ENCODE measurements at regions not wholly inside any gene's neighbourhood (a gene's known extent, or its start where the extent isn't known, plus 50 kb on each side); places are given as distances from the start of the nearest gene placed in this dataset.
"Not testable (repeated sequence)": the region's sequence is repeated elsewhere in the genome, so short reads cannot be mapped to it uniquely, and the experiment has no call there.

DNA sequence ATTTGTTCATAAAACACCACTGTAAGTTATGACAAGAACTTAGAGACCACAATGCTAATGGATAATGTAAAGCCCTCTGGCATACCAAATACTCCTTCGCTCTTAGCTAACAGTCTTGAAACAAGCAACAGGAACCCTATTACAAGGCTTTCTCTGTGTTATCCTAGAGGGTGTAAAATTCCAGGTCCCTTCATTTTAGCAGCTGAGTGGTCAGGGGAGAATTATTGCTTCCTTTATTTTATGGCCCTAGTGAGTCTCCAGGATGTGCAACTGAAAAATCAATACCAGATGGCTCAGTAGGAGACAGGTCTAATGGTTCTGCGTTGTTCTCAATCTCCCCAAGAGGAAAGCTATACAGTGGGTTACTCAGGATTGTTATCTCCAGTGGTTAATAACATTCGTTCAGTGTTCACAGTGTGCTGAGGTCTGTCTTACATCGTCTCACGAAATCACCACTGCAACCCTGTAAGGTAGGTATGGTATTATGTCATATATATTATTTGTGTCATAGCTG, 172.7 kb upstream of the CNOT2 start:
- DNase-seq: no peak

DNA sequence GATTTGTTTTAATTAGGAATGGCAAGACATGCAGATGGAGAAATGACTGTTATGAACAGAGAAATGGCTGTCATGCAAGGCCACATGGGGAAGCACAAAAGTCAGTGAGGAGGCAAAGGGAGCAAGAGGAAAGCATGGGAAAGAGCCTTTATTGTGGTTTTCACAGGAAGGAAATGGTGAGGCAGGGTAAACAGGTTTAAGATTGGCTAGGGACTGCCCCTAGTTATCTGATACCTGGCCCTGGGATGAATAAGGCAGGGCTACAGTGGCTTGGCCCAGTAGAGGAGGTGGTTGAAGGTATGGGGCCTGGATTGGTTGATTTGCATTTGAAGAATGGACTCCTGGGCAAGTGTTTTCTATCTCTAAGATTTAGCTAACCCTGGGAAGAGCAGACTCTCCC, 168.7 kb upstream of the CNOT2 start:
- no peak for DNase-seq

DNA sequence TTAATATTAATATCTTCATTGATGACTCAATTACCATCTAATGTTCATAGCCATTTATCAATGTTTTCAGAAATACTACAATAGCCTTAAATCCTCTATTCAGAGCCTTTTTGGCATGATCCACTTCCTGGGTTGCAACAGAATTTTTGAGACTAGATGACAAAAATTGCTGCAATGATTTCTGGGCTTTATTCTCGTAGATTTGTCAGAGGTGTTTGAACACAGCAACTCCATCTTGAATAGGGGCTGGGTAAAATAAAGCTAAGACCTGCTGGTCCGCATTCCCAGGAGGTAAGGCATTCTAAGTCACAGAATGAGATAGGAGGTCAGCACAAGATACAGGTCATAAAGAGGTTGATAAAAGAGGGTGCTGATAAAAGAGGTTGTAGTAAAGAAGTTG, 165.8 kb upstream of the CNOT2 start:
- DNase-seq: no peak

DNA sequence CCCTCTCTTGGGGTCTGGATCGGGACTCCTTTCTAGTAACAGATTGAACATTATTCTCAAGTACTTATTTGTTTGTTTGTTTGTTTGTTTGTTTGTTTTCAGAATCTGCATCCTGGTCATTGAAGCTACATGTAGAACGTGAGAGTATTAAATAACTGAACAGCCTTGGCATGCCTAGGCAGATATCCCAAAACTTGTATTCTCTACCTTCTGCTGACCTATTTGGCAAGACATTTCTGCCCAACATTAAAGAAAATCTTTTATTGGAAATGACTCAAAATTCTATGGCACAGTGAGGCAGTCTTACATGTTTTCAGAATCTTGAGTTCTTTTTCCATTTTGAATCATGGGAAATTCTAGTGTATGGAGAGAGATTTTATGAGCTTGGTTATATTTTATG, 165.1 kb upstream of the CNOT2 start:
- no peak for DNase-seq

DNA sequence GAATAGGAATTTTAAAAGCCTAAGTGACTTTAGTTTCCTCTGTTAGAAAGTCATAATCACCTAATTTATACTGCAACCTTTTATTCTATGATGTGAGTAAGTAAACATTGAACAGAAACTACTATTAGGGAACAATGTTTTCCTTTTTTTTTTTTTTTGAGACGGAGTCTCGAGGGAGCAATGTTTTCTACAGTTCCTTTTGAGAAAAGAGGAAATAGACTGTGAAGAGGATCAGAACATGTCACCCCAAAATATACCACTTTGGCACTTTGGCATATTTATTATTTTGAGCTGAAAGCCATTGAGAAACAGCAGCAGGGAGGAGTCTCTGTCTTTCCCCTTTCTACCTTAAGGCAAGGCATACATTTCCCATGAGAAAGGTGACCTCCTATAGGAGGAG, 162.7 kb upstream of the CNOT2 start:
- no peak for DNase-seq

DNA sequence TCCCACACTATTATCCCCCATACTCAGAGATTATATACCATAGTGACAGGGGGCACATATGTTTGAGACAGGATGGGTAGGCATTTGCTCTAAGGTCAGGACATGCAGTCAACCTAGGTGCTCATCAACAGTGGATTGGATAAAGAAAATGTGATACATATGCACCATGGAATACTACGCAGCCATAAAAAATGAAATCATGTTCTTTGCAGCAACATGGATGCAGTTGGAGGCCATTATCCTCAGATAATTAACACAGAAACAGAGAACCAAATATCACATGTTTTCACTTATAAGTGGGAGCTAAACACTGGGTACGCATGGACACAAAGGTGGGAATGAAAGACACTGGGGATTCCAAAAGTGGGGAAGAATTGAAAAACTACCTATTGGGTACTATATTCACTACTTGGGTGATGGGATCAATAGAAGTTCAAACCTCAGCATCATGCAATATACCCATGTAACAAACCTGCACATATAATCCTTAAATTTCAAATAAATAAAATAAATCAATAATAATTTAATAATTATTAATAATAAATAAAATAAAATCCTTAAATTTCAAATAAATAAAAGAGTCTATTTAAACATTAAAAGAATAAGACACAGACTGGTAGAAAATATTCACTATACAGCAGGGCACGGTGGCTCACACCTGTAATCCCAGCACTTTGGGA, 160.1 kb upstream of the CNOT2 start:
- no peak for DNase-seq

DNA sequence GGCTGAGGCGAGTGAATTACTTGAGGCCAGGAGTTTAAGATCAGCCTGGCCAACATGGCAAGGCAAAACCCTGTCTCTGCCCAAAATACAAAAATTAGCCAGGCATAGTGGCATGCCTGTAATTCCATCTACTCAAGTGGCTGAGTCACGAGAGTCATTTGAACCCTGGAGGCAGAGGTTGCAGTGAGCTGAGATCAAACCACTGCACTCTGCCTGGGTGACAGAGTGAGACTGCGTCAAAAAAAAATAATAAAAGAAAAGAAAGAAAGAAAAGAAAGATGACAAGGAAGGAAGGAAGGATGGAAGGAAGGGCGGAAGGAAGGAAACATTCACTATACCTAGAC, 159.6 kb upstream of the CNOT2 start:
- no peak for DNase-seq

DNA sequence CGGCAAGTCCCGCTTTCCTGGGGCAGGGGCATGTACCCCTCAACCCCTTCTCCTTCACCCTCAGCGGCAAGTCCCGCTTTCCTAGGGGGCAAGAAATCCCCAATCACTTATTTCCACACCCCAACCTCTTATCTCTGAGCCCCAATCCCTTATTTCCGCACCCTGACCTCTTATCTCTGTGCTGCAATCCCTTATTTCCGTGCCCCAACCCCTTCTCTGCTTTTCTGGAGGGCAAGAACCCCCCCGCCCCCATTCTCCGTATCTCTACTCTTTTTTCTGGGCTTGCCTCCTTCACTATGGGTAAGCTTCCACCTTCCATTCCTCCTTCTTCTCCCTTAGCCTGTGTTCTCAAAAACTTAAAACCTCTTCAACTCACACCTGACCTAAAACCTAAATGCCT, 156.9 kb upstream of the CNOT2 start:
- DNase-seq: not testable (repeated sequence)

DNA sequence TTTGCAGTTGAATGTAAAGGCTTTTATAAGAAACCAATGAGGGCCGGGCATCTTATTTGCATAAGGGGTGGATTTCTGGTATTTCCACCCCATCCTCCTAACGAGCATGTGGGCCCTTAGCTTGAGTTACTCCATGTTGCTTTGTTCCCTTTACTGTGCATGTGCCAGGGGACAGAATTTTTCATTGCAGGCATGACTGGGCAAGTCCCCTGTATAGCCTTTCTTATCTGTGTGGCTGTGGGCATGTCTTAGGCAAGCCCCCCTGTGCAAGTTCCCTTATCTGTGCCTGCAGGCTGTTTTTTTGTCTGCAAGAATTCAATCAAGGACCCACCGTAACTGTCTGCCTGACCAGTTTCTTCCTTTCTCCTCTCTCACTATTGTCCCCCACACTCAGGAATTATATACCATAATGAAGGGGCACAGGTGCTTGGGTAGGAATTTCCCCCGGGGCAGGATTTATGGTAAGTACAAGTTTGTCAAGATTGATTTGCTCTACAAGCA, 152.2 kb upstream of the CNOT2 start:
- no peak for DNase-seq

DNA sequence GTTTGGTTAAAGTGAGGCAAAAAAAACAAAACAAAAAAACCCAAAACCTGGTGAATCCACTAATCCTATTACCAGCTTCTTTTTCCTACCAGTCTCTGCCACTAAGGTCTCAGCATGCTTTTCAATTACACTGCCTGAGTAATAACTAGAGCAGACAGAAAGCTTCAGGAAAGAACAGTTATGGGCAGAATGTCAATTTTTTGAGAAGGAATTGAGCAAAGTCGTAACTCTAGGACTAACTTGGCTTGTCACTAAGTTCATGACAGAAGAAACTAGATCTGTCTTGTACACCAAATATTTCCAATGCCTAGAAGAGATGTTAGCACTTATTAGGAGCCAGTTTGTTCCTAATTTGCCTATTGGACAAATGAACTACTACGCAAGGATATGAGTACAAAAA, 148.8 kb upstream of the CNOT2 start:
- DNase-seq: no peak

DNA sequence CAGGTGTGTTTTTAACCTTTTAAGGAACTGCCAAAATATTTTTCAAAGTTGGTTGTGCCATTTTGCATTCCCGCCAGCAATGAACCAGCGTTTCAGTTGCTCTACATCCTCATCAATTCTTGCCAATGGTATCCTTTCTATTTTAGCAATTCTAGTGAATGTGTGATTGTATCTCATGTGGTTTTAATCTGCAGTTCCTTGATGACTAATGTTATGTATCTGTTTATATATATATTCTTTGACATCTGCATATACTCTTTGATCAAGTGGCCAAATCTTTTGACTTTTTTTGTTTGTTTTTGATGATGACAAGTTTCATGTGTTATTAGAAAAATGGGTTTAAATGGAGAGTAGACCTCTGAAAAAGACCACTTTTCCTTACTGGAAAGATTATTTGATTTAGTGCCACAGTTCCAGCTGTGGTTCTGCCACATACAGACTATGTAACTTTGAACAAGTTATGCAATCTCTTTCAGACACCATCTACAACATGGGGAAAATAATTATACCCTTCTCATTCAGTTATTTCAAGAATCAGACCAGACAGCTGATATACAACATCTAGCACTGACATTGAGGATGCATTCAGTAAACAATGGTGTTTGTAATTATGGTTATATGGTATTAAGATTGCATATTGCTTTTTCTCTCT, 146.3 kb upstream of the CNOT2 start:
- DNase-seq: no peak

DNA sequence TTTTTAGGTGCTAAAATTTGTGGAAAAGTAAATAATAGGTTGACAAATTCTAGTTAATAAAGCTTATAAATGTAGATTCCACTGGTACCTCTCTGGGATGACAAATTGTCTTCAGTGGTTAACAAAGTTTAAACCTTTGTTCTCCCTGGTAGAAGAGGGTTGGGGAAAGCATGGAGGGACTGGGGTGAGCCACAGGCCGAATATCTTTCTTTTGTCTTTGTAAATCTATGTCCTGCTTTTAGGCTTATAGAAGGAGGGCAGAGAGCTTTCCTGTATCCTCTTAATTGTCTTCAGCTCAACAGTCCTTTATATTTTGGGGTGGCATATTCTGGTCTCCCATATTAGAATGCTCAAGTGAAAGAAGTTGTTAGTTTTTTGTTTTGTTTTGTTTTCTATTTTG, 142.2 kb upstream of the CNOT2 start:
- no peak for DNase-seq

DNA sequence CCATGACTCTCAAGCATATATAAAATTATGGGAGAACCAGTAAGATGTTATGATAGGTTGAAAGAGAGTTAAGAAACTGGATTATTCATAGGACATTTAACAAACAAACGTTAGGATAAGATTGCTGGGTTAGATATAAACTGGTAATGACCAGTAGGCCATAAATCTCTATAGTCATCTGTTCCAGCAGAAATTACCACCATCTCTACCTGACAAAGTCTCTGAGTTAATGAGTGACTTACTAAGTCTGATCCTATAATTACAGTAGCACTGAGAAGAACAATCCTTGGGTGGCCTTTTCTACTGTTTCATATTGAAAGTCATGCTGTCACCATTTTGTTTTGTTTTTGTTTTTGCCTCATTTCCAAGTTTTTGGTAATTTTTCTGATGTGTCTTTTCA, 136.9 kb upstream of the CNOT2 start:
- no peak for DNase-seq

DNA sequence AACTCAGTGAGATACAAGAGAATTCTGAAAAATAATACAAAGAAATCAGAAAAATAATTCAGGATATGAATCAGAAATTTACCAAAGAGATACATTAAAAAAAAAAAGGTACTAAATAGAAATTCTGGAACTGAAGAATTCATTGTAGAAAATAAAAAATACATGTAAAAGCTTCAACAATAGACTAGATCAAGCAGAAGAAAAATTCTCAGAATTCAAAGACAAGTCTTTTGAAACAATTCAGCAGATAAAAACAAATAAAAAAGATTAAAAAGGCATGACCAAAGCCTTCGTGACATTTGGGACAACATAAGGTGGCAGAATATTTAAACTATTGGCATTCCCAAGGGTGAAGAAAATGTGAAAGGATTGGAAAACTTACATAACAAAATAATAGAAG, 133.1 kb upstream of the CNOT2 start:
- DNase-seq: no peak

DNA sequence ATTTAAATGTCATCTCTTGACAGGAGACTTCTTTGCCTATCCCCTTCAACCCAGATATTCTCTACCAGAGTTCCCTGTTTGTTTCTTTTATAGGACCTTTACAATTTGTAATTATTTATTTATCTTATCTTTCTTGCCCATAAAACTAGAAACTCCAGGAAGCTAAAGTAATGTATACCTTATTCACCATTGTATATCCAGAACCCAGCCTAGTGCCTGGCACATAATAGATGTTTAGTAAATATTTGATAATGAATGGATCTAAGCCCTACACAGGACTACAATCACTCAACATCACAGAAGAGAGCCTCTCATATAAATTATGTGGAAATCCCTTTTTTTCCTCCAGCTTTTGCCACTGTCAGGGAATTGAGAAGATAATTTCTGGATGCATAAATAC, 125.6 kb upstream of the CNOT2 start:
- no peak for DNase-seq

DNA sequence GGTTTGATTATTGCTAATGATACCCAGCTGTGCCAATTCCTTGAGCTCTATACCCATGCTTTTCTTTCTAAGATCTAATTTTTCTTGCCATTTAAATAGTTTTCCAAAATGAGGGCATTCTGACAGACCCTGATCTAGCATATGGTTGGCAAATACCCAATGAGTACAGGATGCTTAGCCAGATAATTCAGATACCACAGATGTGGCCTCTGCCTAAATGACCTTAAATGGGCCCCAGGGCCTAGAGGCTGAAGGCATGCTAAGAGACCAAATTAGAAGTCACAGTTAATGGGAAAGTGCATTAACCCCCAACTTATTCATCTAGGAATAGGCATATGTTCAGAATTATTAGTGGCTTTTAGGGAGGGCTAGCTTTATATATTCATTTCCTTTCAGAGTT, 122.3 kb upstream of the CNOT2 start:
- DNase-seq: no peak

DNA sequence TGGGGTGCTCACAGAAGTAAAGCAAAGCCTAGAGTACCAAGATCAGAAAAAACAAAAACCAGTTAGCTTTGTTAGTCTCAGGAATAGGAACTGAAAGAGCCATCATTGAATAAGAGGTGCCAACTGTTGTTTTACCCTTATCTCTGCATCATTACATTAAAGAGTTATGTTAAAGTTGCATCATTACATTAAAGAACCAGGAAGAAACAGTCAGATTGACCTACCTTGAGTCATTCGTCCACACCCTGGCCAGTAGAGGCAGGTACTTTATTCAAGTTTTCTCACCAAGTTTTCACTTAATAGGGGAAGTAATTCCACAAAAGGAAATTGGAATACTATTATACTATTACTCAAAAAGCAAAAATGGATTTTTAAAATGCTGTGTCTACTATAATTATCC, 121.7 kb upstream of the CNOT2 start:
- no peak for DNase-seq

DNA sequence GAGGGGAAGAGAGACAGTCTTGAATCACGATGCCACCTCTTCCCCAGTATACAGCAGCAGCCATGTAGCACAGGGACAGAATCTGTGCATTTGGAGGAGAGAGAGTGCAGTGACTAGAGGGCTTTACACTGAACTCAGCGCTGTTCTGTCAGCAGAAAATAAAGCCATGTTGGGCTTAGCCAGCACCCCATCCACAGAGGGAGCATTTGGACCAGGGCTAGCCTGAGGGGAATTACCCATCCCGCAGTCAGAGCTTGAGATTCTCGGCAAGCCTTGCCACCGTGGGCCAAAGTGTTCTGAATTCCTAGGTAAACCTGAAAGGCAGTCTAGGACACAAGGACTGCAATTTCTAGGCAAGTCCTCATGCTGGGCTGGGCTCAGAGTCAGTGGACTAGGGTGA, 120.4 kb upstream of the CNOT2 start:
- no peak for DNase-seq

DNA sequence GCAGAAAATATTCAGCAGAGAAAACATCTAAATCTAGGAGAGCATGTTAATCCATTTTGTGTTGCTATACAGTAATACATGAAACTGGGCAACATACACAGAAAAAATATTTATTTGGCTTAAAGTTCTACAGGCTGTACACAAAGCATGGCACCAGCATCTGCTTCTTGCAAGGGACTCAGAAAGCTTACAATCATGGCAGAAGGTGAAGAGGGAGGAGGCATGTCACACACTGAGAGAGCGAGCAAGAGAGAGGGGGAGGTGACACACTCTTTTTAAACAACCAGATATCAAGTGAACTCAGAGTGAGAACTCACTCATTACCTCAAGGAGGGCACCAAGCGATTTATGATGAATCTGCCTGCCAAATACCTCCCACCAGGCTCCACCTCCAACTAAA, 94.2 kb upstream of the CNOT2 start:
- no peak for DNase-seq

DNA sequence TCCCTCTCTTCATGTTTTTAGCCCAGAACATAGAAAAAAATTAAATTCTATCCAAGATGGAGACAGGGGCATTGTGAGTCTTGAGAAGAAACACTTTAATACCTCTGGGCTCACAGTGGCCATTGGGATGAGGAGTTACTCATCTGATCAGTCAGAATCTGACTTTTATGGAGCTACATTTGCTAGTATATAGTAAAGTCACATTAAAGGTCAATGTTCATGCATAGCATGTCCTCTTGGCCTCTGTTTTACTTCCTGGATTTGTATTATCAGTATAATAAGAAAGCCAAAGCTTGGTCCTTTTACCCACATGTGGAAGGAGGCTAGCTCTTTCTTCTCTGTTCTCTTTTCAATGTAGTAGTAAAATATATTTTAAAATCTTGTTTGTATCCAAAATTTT, 93.6 kb upstream of the CNOT2 start:
- no peak for DNase-seq

DNA sequence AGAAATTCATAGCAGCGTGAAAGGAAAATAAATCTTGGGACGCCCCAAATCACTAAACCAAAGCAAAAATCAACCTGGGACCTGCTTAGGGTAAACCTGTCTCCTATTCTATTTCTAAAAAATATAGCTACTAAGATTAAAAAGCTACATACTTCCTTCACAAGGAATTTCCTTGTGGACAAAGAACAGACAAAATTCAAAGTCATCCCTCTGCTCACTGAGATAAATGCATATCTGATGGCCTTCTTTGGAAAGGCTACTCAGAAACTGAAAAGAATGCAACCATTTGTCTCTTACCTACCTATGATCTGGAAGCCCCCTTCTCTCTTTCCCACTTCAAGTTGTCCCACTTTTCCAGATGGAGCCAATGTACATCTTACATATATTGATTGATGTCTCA, 93.0 kb upstream of the CNOT2 start:
- no peak for DNase-seq

DNA sequence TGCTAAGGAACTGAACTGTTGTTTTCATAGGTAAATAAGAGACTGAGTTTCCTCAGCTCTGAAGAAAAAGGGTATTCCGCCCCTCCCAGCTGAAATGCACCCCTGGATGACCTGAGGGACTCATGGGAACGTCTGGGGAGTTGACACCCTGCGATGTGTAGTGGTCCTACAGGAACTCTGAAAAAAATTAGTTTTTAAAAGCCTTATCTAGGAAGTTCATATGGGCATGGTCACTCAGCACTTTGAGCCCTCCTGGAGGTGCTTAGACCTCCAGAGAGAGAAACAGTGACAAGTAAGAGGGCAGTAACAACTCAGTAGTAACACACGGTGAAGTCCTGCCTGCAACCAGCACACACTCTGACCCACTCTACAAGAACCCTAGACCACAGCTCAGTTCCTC, 91.2 kb upstream of the CNOT2 start:
- DNase-seq: no peak

DNA sequence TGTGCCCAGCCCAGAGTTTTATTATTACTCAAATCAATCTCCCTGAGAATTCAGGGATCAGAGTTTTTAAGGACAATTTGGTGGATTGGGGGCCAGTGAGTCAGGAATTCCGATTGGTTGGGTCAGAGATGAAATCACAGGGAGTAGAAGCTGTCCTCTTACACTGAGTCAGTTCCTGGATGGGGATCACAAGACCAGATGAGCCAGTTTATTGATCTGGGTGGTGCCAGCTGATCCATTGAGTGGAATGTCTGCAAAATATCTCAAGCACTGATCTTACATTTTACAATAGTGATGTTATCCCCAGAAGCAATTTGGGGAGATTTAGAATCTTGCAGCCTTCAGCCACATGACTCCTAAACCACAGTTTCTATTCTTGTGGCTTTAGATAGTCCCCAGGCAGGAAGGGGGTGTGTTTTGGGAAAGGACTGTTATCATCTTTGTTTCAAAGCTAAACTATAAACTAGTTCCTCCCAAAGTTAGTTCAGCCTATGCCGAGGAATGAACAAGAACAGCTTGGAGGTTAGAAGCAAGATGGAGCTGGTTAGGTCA, 89.1 kb upstream of the CNOT2 start:
- no peak for DNase-seq

DNA sequence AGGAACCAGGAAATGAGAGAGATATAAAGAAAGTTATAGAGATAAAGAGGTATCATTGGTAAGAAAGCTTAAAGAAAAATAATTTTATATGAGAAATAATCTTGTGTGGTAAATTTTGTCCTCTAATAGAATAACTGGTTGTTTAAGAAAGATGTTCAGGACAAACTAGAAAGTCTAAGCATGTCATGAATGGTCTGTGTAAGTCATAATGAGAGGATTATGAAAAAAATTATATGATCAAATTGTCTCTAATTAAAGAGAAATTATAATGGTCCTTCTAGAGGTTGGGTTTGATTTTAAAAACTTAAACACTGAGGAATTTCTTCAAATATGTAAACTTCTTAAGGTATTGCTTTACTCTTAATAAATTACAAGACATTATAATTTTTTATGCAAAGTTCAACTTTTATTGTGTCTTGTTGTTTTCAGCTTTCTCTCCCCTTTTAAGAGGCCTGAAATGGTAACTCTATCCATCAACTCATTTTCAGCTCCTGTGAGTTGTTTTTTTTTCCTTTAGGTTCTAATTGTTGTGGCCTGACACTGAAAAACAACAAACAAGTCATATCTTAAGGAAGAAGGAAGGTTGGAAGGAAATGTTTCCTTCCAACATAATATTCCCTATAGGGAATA, 88.2 kb upstream of the CNOT2 start:
- DNase-seq: no peak

All from CD4-positive, alpha-beta T cell treated with Interleukin-1 beta for 1 hour (primary cell).